Lung (tissue), 11 donors: ENCODE measurements at regions not wholly inside any gene's neighbourhood (a gene's known extent, or its start where the extent isn't known, plus 50 kb on each side); places are given as distances from the start of the nearest gene placed in this dataset.

Experiments
- ATAC-seq: fragments of 200-7000 bp; cut with Tn5 transposase; one replicate; pipeline ENCODE4 v1.9.1; 2020; ENCODE audit warnings: moderate number of reproducible peaks; ENCODE audit not compliant: insufficient read depth, low FRiP score
- DNase-seq, 3 donors: peaks; one replicate each; pipeline ENCODE4 v3.0.0-alpha.2; 2013 to 2017
- H3K27ac ChIP-seq, 2 donors: one replicate each; pipeline ENCODE4 v1.5.1; 2013; ENCODE audit warnings: mild to moderate bottlenecking in 2 of 2, moderate library complexity in 2 of 2, control low read depth in 1 of 2, inconsistent platforms in 1 of 2, low read depth in 1 of 2, low read length in 1 of 2
- H3K27me3 ChIP-seq, 3 donors: one replicate each; pipeline ENCODE4 v1.5.1; 2013; ENCODE audit warnings: low read length in 2 of 3; ENCODE audit not compliant: control insufficient read depth in 3 of 3, insufficient read depth in 3 of 3
- H3K36me3 ChIP-seq, 4 donors: one replicate each; pipeline ENCODE4 v1.5.1; 2013; ENCODE audit warnings: low read length in 4 of 4, mild to moderate bottlenecking in 1 of 4, moderate library complexity in 1 of 4; ENCODE audit not compliant: control insufficient read depth in 4 of 4, insufficient read depth in 4 of 4
- H3K4me1 ChIP-seq, 5 donors: one replicate each; pipeline ENCODE4 v1.5.1; 2013; ENCODE audit warnings: low read length in 5 of 5, mild to moderate bottlenecking in 2 of 5, moderate library complexity in 1 of 5; ENCODE audit not compliant: control insufficient read depth in 5 of 5, insufficient read depth in 5 of 5
- H3K4me3 ChIP-seq: one replicate; pipeline ENCODE4 v1.5.1; 2013; ENCODE audit warnings: mild to moderate bottlenecking, control low read depth, moderate library complexity
- H3K9ac ChIP-seq, 2 donors: one replicate each; pipeline ENCODE4 v1.5.1; 2013; ENCODE audit warnings: low read length in 2 of 2, control low read depth in 1 of 2; ENCODE audit not compliant: insufficient read depth in 1 of 2
- H3K9me3 ChIP-seq, 4 donors: one replicate each; pipeline ENCODE4 v1.5.1; 2013; ENCODE audit warnings: low read length in 3 of 4, mild to moderate bottlenecking in 1 of 4, moderate library complexity in 1 of 4; ENCODE audit not compliant: control insufficient read depth in 4 of 4, insufficient read depth in 3 of 4
- CTCF ChIP-seq: IDR thresholded peaks from 2 replicates; pipeline ENCODE4 v1.5.1; 2012; ENCODE audit warnings: mild to moderate bottlenecking; ENCODE audit errors: control extremely low read depth, extremely low read depth
- WGBS, 2 donors: extraction: QIAGEN DNeasy Blood & Tissue Kit; methylation state at CpG; one replicate each; pipeline ENCODE4 v1.1.7; 2013; 5-methylcytosine and 5-hydroxymethylcytosine counted together
- donor health status: control.
- donor health status: control.
- donor health status: Bipolar disorder and iron deficiency.
- donor health status: healthy.
- donor health status: DM: yes; HTN: yes; CAD: no.

- H3K4me3 ChIP-seq, result no peak overlapping the region
- no peak for ATAC-seq
- no peaks in the 10 kb centered on the region for H3K9me3 ChIP-seq
- H3K9ac ChIP-seq, result no peak overlapping the region
- H3K4me1 ChIP-seq, result peaks cover 0 to 6% (median 0%) of the 10 kb centered on the region in 5 donors
- peak in 1 of 3 donors; percentile 50 for DNase-seq
- WGBS, 2 donors, result 59 to 60% methylated on average over 3 of the region's 3 CpGs
- no peak for TF ChIP-seq CTCF
- H3K36me3 ChIP-seq, result no peaks in the 10 kb centered on the region
- no peaks in the 10 kb centered on the region for H3K27me3 ChIP-seq
- no peak overlapping the region for H3K27ac ChIP-seq
These were observed 508.9 kb upstream of the PKN2 start for GRCh38 chr1:88175120-88175630.

- Histone ChIP-seq H3K9me3 (no peaks in the 10 kb centered on the region), H3K4me3 (no peak overlapping the region), H3K4me1 (peaks cover 0 to 10% (median 0%) of the 10 kb centered on the region in 5 donors), H3K27ac (no peak overlapping the region), H3K36me3 (no peaks in the 10 kb centered on the region), H3K9ac (no peak overlapping the region), H3K27me3 (no peaks in the 10 kb centered on the region)
- WGBS, 2 donors, result 57 to 68% methylated on average over 10 of the region's 10 CpGs
- ATAC-seq, result peak; percentile 74
- no peak for TF ChIP-seq CTCF
- DNase-seq, result peak in 1 of 3 donors; percentile 25
These were observed 508.3 kb upstream of the PKN2 start for GRCh38 chr1:88175631-88176226.

- 71 to 88% methylated on average over 5 of the region's 5 CpGs for WGBS, 2 donors
These were observed 504.1 kb upstream of the PKN2 start for GRCh38 chr1:88179943-88180342.

More at GRCh38 chr1:88179943-88180342, 504.1 kb upstream of the PKN2 start:
- Histone ChIP-seq H3K27ac (no peak overlapping the region), H3K4me3 (no peak overlapping the region), H3K9ac (no peak overlapping the region), H3K27me3 (no peaks in the 10 kb centered on the region), H3K36me3 (no peaks in the 10 kb centered on the region), H3K9me3 (no peaks in the 10 kb centered on the region), H3K4me1 (peaks cover 0 to 12% (median 0%) of the 10 kb centered on the region in 5 donors)
- no peak for ATAC-seq
- no peak for DNase-seq
- no peak for TF ChIP-seq CTCF
